Fibroblast of skin of abdomen (primary cell): ENCODE measurements at regions not wholly inside any gene's neighbourhood (a gene's known extent, or its start where the extent isn't known, plus 50 kb on each side); places are given as distances from the start of the nearest gene placed in this dataset.

ENCODE experiments used
- DNase-seq: peaks from one replicate; pipeline ENCODE4 v3.0.0-alpha.2; 2013

DNA sequence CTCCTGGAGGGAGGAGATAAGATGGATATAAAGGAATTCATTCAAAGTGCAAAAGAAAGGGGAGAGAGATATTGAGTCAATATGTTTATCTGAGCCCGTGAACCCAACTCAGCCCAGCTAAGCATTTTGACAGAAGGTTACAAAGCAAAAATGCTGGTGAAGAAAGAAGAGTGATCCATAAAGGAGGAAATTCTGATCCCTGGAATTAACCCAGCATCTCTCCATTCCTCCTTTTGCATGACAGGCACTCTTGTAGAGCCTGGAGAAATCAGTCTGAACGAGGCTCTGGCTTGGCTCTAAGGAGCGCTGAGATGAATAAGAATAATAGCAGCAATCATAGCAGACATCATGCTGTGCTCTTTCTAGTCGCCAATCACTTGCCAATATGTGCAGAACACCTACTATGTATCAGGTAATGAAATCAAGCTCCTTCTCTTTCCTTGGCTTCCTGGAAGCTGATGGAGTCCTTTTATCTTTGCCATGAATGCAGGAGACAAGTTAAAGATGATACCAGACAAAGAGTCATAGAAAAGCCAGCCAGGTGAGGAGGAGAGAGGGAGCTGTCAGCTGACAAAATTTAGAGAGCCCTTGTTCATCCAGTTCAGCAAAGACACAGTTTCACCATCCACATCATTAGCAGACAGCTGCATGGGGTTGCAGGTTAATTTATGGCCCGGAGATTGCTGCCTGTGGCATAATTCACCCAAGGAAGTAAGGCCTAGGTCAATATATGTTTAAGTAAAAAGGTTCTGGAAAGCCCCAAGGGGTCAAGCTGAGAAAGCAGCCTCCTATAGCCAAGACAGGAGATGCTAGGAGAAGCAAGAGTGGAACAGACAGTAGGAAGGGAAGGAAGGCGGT lies 476.5 kb upstream of the TBX3 start:
- no peak for DNase-seq

DNA sequence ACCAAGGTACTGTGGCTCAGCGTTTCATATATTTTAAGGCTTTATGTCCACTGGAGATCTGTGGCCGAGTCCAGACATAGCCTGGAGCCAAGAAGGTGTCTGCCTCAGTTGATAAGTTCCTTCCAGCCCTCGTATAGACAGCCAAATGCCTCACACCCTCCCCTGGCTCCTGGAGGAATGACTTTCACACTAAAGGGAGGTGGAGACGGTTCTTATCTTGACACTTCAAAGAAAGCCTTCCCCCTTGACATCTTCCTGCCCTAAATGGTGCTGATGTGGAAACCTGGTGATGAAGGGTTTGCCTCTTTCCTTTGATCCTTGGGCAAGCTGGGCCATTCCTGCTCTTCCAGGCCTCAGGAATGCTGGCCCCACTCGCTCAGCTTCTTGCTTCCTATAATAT lies 474.8 kb upstream of the TBX3 start:
- peak; percentile 12 for DNase-seq

DNA sequence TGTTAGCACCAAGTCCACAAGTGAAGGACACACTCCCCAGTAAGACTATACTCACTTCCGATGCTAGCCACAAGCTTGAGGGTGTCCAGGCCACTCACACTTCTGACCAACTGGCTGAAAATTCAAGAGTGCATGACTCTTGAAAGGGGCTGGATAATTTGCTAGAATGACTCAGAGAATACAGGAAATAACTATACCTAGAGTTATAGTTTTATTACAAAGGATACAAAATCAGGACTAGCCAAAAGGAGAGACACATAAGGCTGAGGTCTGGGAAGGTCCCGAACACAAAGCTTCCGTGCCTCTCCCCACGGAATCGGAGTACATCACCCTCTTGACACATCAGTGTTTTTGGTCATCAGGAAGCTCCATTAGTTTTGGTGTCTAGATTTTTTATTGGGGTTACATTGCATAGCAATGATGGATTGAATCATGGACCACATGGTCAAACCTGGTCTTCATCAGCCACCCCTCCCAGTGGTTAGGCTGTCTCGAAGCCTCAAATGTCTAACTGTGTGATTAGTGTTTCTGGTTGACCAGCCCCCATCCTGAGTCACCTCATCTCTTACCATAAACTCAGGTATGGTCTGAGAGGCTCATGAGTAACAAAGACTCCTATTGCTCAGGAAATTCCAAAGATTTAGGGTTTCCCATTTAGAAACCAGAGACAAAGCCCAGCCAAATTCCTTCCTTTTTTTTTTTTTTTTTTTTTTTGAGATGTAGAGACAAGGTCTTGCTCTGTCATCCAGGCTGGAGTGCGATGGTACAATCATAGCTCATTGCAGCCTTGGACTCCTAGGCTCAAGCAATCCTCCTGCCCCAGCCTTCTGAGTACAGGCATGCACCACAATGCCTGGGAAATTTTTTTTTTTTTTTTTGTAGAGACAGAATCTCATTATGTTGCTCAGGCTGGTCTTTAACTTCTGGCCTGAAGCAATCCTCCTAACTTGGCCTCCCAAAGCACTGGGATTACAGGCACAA lies 472.0 kb upstream of the TBX3 start:
- peak; percentile 100 for DNase-seq

DNA sequence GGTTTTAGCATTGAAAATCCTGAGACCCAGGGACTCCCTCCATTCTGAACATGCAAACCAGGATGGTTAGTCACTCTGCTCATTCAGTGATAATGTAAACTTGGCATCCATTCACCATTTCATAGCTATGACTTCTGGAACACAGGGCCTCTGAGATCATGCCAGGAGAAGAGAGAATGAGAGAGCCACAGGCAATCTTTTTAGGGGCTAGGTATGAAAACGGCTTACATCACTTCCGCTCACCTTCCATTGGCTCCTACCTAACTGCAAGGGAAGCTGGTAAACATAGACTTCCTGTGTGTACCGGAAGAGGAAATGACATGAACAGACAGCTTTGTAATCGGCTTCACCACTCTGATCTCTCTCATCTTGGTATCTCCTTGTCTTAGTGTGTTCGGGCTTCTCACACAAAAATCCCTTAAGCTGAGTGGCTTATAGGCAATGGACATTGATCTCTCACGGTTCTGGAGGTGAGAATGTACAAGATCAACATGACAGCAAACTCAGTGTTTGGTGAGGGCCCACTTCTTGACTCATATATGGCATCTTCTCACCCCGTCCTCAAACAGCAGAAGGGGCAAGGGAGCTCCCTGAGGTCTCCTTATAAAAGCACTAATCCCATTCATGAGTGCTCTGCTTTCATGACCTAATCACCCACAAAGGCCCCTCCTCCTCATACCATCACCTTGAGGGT lies 465.9 kb upstream of the TBX3 start:
- DNase-seq = peak; percentile 93

DNA sequence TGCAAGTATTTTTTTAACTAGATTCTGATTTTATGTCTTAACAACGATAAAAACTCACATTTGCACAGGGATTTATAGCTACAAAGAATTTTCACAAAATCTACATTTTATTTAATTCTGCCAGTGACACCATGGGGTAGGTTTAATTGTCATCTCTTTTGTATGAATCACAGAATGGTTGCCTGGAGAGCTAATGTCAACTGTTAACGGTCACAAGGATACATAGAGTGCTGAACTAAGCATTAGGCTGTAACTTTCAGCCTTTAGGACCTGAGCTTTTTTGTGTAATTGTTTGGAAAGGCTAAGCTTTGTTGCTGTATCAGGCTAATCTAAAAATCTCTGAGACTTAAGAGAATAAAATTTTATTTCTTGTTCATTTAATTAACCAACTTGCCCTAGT lies 465.3 kb upstream of the TBX3 start:
- no peak for DNase-seq

DNA sequence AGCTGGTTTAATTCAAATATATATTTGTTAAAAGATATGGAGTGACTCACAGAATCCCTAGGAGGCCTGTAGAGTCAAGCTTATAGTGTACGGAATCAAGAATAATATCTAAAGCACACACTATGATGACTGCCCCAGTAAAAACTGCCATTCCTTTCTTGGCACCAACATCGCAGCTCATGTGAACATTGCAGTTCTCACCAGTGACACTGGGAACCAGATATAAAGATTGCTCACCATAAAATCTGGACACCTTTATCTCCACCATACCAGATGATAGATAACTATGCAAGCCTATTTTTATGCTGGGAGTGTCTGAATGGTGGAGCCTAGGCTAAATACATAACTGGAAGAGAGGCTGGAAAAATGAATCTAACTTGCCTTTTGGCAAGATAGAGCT lies 463.9 kb upstream of the TBX3 start:
- DNase-seq = no peak

DNA sequence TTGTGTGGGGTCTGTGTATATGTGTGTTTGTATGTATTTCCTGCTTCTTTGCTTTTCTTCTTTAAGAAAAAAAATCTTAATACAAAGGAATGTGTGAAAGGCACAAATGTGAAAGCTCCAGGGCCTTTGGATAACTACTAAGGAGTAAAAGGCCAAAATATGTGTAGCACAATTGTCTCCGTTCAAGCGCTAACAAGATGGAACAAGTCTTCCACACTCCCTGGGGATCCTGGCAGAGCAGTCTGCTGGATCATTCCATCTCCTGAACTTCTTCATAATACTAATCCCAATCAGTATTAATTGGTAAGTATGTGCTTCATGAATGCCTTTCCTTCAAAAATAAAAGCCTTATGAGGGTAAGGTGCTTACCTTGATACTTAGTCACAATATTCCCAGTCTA lies 462.5 kb upstream of the TBX3 start:
- no peak for DNase-seq

DNA sequence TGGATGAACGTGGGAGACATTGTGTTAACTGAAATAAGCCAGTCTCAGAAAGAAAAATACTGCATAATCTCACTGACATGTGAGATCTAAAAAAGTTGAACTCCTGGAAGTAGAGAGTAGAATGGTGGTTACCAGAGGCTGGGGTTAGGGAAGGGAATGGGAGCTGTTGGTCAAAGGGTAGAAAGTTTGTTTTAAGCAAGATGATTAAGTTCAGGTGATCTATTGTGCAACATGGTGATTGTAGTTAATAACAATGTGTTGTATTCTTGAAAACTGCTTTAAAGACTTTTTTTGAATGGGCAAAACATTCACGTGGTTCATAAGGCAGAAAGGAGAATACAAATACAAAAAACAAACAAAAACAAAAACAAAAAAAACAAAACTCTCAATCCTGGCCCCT lies 460.4 kb upstream of the TBX3 start:
- no peak for DNase-seq

DNA sequence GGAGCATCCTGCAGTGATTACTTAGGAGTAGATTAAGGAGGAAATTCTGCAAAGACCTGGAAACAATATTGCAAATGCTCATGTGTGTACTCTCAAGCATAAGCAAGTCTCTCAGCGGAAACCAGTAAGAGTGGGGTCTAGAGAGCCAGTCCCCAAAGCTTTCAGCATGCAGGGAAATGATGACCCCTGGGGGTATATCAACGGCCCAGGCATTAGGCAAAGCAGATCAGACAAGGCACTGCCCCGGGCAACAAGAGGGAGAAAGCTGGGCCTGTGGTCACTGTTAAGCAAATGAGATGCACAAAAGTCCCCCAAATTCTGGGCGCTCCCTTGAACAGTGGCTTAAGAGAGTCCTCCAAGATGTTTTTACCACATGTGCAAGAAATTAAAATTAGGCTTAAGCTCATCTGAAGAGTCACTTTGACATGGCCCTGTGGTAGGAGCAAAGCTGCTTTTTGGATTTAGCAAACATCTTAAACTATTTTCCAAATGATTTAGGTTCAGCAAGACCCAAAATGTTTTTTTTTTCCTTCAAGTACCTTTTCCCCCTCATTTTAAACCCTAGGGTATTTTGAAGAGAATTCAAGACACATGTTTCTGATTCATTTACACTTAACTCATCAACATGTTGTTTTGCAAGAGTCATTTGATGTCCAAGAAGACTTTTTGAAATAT lies 457.1 kb upstream of the TBX3 start:
- peak; percentile 5 for DNase-seq

DNA sequence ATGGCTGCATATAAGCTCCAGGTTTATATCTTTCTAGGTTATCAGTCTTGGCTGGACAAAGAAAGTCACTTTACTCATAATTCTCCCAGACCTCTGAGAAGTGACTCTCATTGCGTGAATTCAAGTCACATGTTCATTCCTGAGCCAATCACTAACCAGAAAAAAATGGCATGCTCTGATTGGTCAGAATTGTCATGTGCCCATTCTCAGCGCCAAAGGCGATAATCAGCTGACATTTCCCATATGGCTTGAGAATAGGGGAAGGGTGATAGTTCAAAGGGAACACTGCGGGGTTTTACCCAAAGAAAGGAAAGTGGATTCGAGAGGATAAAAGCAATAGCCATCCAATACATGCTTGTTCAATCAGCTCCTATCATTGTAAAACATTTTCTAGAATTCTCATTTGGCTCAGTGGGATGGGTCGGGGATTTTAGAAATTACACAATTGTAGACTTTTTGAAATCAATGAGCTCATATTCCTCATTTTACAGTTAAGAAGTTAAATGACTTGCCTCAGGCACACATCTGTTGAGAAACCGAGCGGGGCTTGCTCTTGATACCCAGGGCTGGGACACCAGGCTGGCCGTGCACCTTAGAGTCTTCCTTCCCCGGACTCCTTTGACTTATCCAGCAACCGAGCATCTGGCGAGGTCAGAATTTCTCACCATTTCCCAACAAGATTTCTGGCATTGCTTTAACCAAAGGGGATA lies 454.0 kb upstream of the TBX3 start:
- DNase-seq = no peak

DNA sequence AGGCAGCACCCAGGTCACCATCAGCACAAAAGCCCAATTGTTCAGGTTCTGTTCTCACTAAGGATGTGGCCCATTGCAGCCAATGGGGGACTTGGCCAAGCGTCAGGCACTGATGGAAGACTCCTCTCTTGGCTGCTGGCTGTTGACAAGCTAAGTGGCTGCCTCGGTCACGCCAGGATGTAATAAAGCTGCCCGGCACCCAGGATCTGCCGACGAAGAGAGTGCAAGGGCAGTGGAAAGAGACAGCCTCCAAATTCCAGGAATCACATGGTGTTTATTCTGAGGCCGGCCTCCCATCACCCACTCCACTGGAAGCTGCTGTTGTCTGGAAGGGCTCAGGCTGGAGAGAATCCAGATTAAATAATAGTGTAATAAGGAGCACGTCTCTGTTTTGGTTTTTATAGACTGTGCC lies 451.8 kb upstream of the TBX3 start:
- peak; percentile 52 for DNase-seq

DNA sequence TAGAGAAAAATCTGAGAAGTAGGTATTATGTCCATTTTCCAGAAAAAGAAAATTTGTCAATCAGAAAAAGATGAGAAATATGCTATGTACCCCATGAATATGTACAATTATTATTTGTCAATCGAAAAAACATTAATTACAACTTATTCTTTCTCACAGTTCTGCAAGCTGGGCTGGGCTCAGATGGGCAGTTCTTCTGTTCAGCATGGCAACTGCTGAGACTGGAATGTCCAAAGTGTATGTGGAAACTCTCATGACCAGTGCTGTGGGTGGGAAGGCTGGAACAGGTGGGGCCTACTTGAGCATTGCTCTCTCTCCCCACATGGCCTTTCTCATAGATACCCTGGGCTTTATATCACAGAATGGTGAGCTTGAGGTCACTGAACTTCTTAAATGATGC lies 450.3 kb upstream of the TBX3 start:
- no peak for DNase-seq

DNA sequence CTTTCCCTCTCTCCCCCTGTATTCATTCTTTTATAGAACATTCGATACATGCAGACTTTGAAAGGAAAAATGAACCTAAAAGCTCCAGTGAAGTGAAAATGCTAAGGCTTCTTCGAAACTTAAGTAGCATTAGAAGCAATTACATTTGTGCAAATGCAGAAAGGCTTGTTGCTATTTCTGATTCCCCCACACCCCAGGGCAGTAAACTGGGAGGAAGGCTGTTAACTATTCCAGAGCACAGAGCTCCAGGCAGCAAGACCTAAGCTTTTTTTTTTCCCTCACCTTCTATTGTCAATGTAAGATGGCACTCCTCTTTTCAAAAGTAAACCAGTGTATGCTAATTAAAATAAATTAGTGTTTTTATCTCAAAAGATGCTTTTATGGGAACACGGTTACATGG lies 448.9 kb upstream of the TBX3 start:
- DNase-seq = no peak

DNA sequence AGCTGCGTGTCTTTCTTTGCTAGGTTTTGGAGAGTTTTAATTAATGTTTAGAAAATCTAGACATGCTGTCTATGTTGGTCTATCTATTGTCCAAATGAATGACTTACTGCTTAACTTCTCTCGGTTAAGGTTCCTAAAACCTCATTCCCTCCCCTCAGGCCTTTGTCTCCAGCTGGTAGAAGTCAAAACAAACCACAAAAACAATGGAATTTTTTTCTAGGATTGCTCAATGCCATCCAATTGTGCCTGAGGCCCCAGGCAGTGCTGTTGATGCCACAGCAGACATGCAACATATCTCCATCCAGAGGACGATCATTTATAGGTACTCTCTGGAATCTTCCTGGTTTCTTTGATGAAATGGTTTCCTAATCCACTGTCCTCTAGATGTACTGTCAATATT lies 448.2 kb upstream of the TBX3 start:
- peak; percentile 26 for DNase-seq

DNA sequence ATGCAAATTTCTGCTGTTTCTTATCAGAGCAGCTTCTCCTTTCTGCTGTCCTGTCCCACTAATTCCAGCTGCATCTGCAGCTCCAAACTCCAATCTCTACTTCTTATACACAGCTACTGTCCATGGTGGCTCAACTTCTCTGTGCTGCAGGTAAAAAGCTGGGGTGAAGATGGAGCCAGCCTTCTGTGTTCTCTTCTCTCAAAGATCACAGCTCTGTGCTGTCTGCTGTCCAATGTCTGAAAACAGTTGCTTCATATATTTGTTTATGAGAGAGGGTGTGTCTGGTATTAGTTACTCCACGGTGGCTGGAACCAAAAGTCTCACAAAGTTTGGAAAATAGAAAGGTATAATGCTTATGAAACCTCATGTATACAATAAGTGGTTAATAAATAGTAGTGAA lies 445.8 kb upstream of the TBX3 start:
- no peak for DNase-seq

DNA sequence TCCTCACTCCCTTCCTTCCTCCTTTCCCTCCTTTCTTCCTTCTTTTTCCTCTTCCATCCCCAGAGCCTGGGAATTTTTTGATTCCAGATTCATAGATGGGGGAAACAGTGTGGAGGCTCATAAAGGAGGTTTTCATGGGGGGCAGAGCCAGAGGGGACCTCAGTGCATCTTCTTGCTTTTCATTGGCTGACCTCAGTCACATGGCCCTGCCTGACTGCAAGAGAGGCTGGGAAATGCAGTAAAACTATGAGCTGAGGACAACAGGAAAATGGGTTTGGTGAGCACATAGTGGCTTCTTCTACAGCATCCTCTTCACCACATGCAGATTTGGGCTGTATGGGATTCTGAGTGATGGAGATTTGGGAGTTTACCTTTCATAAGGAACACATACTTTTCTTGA lies 437.1 kb upstream of the TBX3 start:
- no peak for DNase-seq

DNA sequence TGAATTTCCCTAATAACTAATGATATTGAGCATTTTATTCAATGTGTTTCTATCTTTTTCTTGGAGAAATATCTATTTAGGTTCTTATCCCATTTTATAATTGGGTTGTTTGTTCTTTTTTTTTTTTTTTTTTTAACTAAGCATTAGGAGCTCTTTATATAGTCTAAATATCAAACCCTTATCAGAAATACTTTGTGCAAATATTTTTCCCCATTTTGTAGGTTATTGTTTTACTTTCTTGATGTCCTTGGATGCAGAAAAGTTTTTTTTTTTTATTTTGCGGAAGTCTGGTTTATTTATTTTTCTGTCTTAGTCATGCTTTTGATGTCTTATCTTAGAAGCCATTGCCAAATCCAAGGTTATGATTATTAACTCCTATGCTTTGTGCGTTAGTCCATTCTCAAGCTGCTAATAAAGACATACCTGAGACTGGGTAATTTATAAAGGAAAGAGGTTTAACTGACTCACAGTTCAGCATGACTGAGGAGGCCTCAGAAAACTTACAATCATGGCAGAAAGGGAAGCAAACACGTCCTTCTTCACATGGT lies 434.3 kb upstream of the TBX3 start:
- DNase-seq = no peak

DNA sequence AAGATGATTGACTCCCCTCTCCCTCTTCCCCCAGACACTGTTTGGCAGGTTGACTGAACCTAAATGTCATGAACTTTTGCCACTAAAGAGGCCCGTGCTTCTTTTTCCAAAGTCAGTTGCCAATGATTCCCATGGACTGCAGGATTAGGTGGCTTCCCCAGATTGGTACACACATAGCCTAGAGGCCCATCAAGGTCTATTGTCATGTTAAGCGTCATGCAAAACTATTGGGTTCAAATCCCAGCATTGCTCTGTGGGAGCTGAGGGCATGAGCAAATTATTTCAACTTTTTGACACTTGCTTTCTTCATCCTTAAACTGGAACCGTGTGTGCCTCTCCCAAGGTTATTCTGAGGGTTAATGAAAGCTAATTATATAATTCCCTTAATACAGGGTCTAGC lies 430.2 kb upstream of the TBX3 start:
- no peak for DNase-seq

DNA sequence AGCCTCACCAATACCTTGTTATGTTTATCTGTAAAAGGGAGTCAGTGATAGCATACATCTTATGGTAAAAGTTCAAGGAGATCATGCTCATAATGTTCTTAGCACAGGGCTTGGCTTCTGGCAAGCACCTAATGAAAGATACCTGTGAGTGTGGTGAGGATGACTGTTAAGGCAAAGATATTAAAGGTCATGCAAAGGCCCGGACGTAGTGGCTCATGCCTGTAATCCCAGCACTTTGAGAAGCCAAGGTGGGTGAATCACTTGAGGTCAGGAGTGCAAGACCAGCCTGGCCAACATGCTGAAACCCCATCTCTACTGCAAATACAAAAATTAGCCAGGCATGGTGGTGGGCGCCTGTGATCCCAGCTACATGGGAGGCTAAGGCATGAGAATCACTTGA lies 425.9 kb upstream of the TBX3 start:
- no peak for DNase-seq

DNA sequence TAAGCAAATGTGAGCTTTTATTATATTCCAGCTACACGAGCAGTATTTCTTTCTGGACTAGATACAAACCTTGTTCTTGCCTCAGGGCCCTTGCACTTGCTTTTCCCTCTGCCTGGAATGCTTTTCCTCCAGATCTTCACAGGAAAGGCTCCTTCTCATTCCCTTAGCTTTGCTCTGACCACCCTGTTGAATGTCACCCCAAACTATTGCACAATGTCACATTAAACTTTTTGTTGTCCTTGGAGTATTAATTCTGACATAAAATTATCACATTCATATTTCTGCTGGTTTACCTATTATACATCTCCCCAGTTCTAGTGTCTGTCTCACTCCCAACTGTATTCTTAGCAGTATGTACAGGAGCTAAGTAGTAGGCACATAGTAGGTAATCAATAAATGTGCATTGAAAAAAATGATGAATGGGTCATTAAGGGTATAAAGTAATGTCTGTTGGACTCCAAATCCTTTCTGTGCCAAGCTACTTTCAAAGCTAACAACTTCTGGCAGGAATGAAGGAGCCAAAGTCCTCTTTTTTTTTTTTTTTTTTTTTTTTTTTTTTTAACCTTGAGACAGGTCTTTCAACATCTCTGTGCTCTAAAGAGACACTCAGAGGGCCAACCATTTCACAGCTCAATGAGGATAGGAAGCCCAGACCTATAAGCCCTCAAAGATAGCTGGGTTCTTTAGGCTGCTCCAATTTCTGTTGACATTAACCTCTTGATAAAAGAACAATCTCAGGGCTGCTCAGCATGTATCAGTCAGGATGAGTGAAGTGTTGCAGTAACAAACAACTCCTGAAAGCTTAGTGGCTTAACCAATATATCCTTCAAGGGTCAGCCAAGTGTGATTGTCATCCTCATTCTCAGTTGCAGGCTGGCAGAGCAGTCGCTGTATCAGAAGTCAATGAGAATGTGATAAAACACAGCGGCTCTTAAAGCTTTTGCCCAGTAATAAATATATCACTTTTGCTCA lies 424.4 kb upstream of the TBX3 start:
- no peak for DNase-seq
